Epithelial cell of esophagus (primary cell): ENCODE measurements at regions not wholly inside any gene's neighbourhood (a gene's known extent, or its start where the extent isn't known, plus 50 kb on each side); places are given as distances from the start of the nearest gene placed in this dataset.

ENCODE experiments used
- DNase-seq: peaks from one replicate; pipeline ENCODE4 v3.0.0; 2010; ENCODE audit warnings: low read depth
- H3K4me3 ChIP-seq: 2 replicates; pipeline ENCODE4 v1.5.1; 2011; ENCODE audit warnings: mild to moderate bottlenecking, low read length, control low read depth
- CTCF ChIP-seq: IDR thresholded peaks from 2 replicates; pipeline ENCODE4 v1.5.1; 2011; ENCODE audit warnings: low read depth, mild to moderate bottlenecking, low read length, control low read depth, inconsistent platforms; ENCODE audit not compliant: insufficient read depth; ENCODE audit errors: missing control alignments

DNA sequence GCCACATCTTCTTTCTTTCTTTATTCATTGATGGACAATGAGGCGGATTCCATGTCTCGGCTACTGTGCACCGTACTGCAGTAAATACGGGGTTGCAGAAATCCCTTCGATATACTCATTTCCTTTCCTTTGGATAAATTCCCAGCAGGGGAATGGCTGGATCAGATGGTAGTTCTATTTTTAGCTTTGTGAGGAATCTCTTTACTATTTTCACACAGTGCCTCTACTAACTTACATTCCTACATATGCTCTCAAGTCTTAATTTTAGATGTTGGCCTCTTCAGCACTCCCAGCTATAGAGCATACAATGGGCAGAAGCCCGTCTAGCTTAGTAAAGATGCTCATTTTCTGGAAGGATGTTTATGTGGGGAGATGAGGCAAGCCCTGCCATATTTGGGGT, 317.4 kb downstream of the ASMT start:
- TF ChIP-seq CTCF, result no peak
- no peak overlapping the region for H3K4me3 ChIP-seq
- DNase-seq, result no peak

- no peak overlapping the region for H3K4me3 ChIP-seq
- no peak for TF ChIP-seq CTCF
- DNase-seq, result no peak
Measured at GRCh38 chrX:1933964-1934363, 319.1 kb downstream of the ASMT start.

GRCh38 chrX:1935805-1936204, 320.9 kb downstream of the ASMT start:
- DNase-seq, result no peak
- no peak for TF ChIP-seq CTCF
- no peak overlapping the region for H3K4me3 ChIP-seq

GRCh38 chrX:1938190-1938589, 323.3 kb downstream of the ASMT start:
- no peak for TF ChIP-seq CTCF
- no peak for DNase-seq
- H3K4me3 ChIP-seq, result no peak overlapping the region

- TF ChIP-seq CTCF, result no peak
- DNase-seq, result no peak
- no peak overlapping the region for H3K4me3 ChIP-seq
Measured at GRCh38 chrX:1941321-1941720, 326.5 kb downstream of the ASMT start.

- no peak for DNase-seq
- no peak for TF ChIP-seq CTCF
- no peak overlapping the region for H3K4me3 ChIP-seq
Measured at GRCh38 chrX:1945879-1946278, 331.0 kb downstream of the ASMT start.

DNA sequence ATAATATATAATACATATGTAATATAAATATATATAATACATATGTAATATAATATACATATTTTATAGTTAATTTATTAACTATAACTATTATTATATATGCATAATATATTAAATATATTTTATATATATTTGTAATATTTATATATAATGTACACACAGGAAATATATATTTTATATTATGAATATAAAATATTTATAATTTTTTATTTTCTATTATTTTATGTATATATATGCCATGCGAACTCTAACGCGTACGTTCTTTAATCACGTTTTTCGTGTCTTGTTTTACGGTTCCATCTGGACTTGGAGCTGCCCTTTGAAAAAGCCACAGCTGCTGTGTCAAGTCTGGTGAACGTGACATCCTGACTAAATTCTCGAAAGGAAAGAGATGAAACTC, 332.1 kb downstream of the ASMT start:
- H3K4me3 ChIP-seq, result no peak overlapping the region
- TF ChIP-seq CTCF, result no peak
- DNase-seq, result no peak
